ENCODE measurements at regions not wholly inside any gene's neighbourhood (a gene's known extent, or its start where the extent isn't known, plus 50 kb on each side); places are given as distances from the start of the nearest gene placed in this dataset.
"Not testable (repeated sequence)": the region's sequence is repeated elsewhere in the genome, so short reads cannot be mapped to it uniquely, and the experiment has no call there.

DNA sequence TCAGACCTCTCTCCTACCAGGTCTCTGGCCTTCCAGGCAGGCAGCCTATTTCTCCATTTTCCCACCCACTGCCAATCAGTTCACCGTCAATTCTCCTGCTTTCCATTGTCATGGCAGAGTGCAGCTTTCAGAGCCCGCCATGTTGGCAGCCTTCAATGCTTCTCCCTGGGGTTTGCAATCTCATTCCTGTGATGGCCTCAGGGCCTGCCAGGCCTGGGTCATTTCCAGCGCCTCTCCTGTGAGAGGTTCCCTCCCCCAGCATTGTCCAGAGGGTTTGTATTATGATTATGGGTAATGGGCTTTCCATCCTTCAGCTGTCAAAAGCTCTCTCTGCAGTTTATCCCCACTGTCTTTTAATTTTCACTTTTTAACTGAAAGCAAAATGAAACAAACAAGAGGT, 716.6 kb upstream of the CDH8 start:
- Mint-ChIP-seq H3K4me1 (no peaks in the 10 kb centered on the region), H3K4me3 (no peak overlapping the region), H3K27ac (no peak overlapping the region), H3K36me3 (ENCODE audit: low read depth) (no peaks in the 10 kb centered on the region), H3K27me3 (ENCODE audit: low read depth) (no peaks in the 10 kb centered on the region), H3K9me3 (no peaks in the 10 kb centered on the region)
- no peak for TF ChIP-seq CTCF (IDR thresholded peaks at IDR 0.05; ENCODE audit: unreplicated experiment in 3 of 3)

DNA sequence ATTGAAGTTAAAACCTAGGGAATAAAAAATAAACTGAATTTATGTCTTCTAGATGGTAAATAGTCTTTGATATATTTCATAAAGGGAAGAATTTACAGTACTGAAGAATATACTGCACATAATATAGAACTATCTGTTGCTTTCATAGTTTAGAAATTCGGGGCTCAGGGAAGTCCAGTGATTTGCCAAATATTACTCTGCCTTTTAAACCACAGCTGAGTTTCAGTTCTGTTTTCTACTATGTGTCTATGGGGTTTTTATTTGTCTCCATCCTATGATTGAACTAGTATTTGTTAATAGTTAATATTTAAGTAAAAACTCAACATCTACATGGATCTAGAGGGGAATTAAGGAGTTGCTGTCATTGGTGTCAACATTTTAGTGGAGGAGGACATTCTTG, 715.0 kb upstream of the CDH8 start:
- Mint-ChIP-seq H3K4me1 (no peaks in the 10 kb centered on the region), H3K27me3 (ENCODE audit: low read depth) (no peaks in the 10 kb centered on the region), H3K9me3 (no peaks in the 10 kb centered on the region), H3K36me3 (ENCODE audit: low read depth) (no peaks in the 10 kb centered on the region), H3K4me3 (no peak overlapping the region), H3K27ac (no peak overlapping the region)
- no peak for TF ChIP-seq CTCF (IDR thresholded peaks at IDR 0.05; ENCODE audit: unreplicated experiment in 3 of 3)

- Mint-ChIP-seq H3K9me3 (peaks cover 2% of the 10 kb centered on the region), H3K36me3 (ENCODE audit: low read depth) (no peaks in the 10 kb centered on the region), H3K27me3 (ENCODE audit: low read depth) (no peaks in the 10 kb centered on the region), H3K4me1 (peaks cover 5% of the 10 kb centered on the region), H3K27ac (no peak overlapping the region), H3K4me3 (no peak overlapping the region)
- no peak for TF ChIP-seq CTCF (IDR thresholded peaks at IDR 0.05; ENCODE audit: unreplicated experiment in 3 of 3)
Observed at GRCh38 chr16:62741692-62742091, 705.5 kb upstream of the CDH8 start.

GRCh38 chr16:62738666-62739460, 702.6 kb upstream of the CDH8 start:
- H3K36me3 Mint-ChIP-seq (ENCODE audit: low read depth): no peaks in the 10 kb centered on the region
- no peak for TF ChIP-seq CTCF (IDR thresholded peaks at IDR 0.05; ENCODE audit: unreplicated experiment in 3 of 3)
- no peak overlapping the region for H3K4me3 Mint-ChIP-seq
- H3K4me1 Mint-ChIP-seq: peaks cover 5% of the 10 kb centered on the region
- peaks cover 2% of the 10 kb centered on the region for H3K9me3 Mint-ChIP-seq
- H3K27me3 Mint-ChIP-seq (ENCODE audit: low read depth): no peaks in the 10 kb centered on the region
- H3K27ac Mint-ChIP-seq: no peak overlapping the region

DNA sequence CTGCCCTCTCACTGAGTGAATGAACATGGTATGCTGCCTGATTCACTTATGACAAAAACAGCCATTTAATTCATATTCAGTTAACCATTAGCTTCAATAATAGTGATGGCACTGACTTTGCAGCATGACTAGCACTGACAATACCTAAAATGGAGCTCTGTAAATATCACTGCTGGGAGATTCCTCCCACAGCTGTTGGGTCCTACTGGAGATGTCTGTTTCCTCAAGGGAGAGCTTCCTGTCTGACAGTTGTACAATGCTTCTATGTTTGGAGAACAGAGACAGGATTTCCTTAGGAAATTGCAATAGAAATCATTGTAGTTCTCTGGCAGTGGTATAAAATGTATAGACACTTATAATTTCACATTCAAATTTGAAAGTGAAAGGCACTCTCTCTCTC, 695.9 kb upstream of the CDH8 start:
- no peak for TF ChIP-seq CTCF (IDR thresholded peaks at IDR 0.05; ENCODE audit: unreplicated experiment in 3 of 3)
- Mint-ChIP-seq H3K4me1 (no peaks in the 10 kb centered on the region), H3K9me3 (no peaks in the 10 kb centered on the region), H3K36me3 (ENCODE audit: low read depth) (no peaks in the 10 kb centered on the region), H3K27ac (no peak overlapping the region), H3K27me3 (ENCODE audit: low read depth) (no peaks in the 10 kb centered on the region), H3K4me3 (no peak overlapping the region)

- peaks cover 14% of the 10 kb centered on the region for H3K9me3 Mint-ChIP-seq
- H3K27me3 Mint-ChIP-seq (ENCODE audit: low read depth); H3K36me3 Mint-ChIP-seq (ENCODE audit: low read depth); H3K27ac Mint-ChIP-seq; H3K4me1 Mint-ChIP-seq; H3K4me3 Mint-ChIP-seq: not testable (repeated sequence)
Observed at GRCh38 chr16:62724670-62725269, 688.5 kb upstream of the CDH8 start.

Measured in nephron (organoid).